ENCODE measurements at regions not wholly inside any gene's neighbourhood (a gene's known extent, or its start where the extent isn't known, plus 50 kb on each side); places are given as distances from the start of the nearest gene placed in this dataset.

GRCh38 chr7:25384788-25385505, 156.7 kb upstream of the NPVF start (continued):
- no peak for TF ChIP-seq TCF7L2 (IDR thresholded peaks at IDR 0.05; ENCODE audit: borderline replicate concordance, extremely low read depth, insufficient read depth, insufficient read length)
- no peak for TF ChIP-seq FOSL1 (IDR thresholded peaks at IDR 0.05; ENCODE audit: low read depth)
- TF ChIP-seq ZFX (IDR thresholded peaks at IDR 0.05): no peak
- TF ChIP-seq SIN3A (IDR thresholded peaks at IDR 0.05; ENCODE audit: low read depth): no peak

- Histone ChIP-seq H3K4me1 (ENCODE audit: control insufficient read depth in 1 of 2, insufficient read depth in 2 of 2, low read length in 2 of 2) (no peaks in the 10 kb centered on the region), H3K4me2 (ENCODE audit: low read length) (no peak overlapping the region), H4K20me1 (ENCODE audit: insufficient read depth) (no peaks in the 10 kb centered on the region), H3K27ac (ENCODE audit: low read depth, low read length) (no peak overlapping the region), H3K4me3 (replicated peaks in 1 of 2; ENCODE audit: low read depth in 1 of 2, low read length in 2 of 2) (no peak overlapping the region), H3K36me3 (ENCODE audit: control insufficient read depth in 1 of 2, insufficient read depth in 2 of 2, low read length in 2 of 2) (no peaks in the 10 kb centered on the region), H2AFZ (ENCODE audit: low read depth, low read length, poor library complexity, severe bottlenecking) (no peak overlapping the region), H3K9me3 (ENCODE audit: control insufficient read depth in 1 of 2, insufficient read depth in 1 of 2, low read depth in 1 of 2, low read length in 2 of 2) (no peaks in the 10 kb centered on the region), H3K79me2 (ENCODE audit: insufficient read depth, low read length) (no peaks in the 10 kb centered on the region), H3K9ac (ENCODE audit: low read length) (no peak overlapping the region), H3K9me2 (ENCODE audit: insufficient read depth) (no peaks in the 10 kb centered on the region), H3K27me3 (ENCODE audit: insufficient read depth, low read length) (0 out of 2 replicates have a peak, but pooled peaks cover 15% of the 10 kb centered on the region)
- POLR2A ChIA-PET: no interaction called here
- ATAC-seq: no peak
- RAD21 ChIA-PET (ENCODE audit: low non-redundant PET in 1 of 2, low total read pairs in 2 of 2, uncharacterized antibody in 2 of 2, unreplicated experiment in 2 of 2): no interaction called here
- BruUV-seq (replicated peaks): no TSS peak
- intact Hi-C loops (cut with micrococcal nuclease): no loop called here
- no peak for DNase-seq (ENCODE audit: low read depth, low spot score)
- CTCF ChIA-PET: interaction anchor here (0.6 to 2.3 kb wide), 2 partner anchors 126 to 177 kb away, joined by 5 to 9 read pairs; no protein-coding TSS in a partner anchor
- TF ChIP-seq ZNF274 (IDR thresholded peaks at IDR 0.05; ENCODE audit: low read depth, low read length): no peak
- no peak for TF ChIP-seq EZH2phosphoT487 (IDR thresholded peaks at IDR 0.05; ENCODE audit: borderline replicate concordance)
- TF ChIP-seq YY1 (IDR thresholded peaks at IDR 0.05; ENCODE audit: extremely low read depth, insufficient replicate concordance, low read depth, low read length): no peak
- no peak for TF ChIP-seq SP1 (IDR thresholded peaks at IDR 0.05; ENCODE audit: low read depth)
- no peak for TF ChIP-seq FOSL1 (IDR thresholded peaks at IDR 0.05; ENCODE audit: low read depth)
- TF ChIP-seq, protein P1, sequence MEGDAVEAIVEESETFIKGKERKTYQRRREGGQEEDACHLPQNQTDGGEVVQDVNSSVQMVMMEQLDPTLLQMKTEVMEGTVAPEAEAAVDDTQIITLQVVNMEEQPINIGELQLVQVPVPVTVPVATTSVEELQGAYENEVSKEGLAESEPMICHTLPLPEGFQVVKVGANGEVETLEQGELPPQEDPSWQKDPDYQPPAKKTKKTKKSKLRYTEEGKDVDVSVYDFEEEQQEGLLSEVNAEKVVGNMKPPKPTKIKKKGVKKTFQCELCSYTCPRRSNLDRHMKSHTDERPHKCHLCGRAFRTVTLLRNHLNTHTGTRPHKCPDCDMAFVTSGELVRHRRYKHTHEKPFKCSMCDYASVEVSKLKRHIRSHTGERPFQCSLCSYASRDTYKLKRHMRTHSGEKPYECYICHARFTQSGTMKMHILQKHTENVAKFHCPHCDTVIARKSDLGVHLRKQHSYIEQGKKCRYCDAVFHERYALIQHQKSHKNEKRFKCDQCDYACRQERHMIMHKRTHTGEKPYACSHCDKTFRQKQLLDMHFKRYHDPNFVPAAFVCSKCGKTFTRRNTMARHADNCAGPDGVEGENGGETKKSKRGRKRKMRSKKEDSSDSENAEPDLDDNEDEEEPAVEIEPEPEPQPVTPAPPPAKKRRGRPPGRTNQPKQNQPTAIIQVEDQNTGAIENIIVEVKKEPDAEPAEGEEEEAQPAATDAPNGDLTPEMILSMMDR (IDR thresholded peaks at IDR 0.05 in 2 of 3, conservative IDR thresholded peaks at IDR 0.05 in 1 of 3; ENCODE audit: borderline replicate concordance in 1 of 3, insufficient read depth in 1 of 3, low read depth in 2 of 3, low read length in 2 of 3): no peak
- no peak for TF ChIP-seq POLR2AphosphoS5 (IDR thresholded peaks at IDR 0.05; ENCODE audit: low read depth, low read length)
- no peak for TF ChIP-seq ELF1 (IDR thresholded peaks at IDR 0.05; ENCODE audit: borderline replicate concordance, low read depth)
- no peak for TF ChIP-seq RAD21 (IDR thresholded peaks at IDR 0.05; ENCODE audit: low read depth)
- no peak for TF ChIP-seq ZBTB33 (IDR thresholded peaks at IDR 0.05; ENCODE audit: extremely low read depth, insufficient replicate concordance, low read length)
- TF ChIP-seq SIN3A (IDR thresholded peaks at IDR 0.05; ENCODE audit: low read depth): no peak
- TF ChIP-seq POLR2A (IDR thresholded peaks at IDR 0.05; ENCODE audit: borderline replicate concordance, extremely low read depth, insufficient read depth, insufficient read length): no peak
- TF ChIP-seq TCF7L2 (IDR thresholded peaks at IDR 0.05; ENCODE audit: borderline replicate concordance, extremely low read depth, insufficient read depth, insufficient read length): no peak
- no peak for TF ChIP-seq MAX (IDR thresholded peaks at IDR 0.05)
- TF ChIP-seq JUND (IDR thresholded peaks at IDR 0.05): no peak
- TF ChIP-seq EZH2 (IDR thresholded peaks at IDR 0.05): no peak
- TF ChIP-seq CEBPB (IDR thresholded peaks at IDR 0.05; ENCODE audit: low read depth): no peak
- TF ChIP-seq SRF (IDR thresholded peaks at IDR 0.05; ENCODE audit: low read depth): no peak
Observed at GRCh38 chr7:25385506-25386136, 157.3 kb upstream of the NPVF start.

Measured in HCT116 (cell line).